Trophoblast cell (in vitro differentiated cells and primary cell): ENCODE measurements at regions not wholly inside any gene's neighbourhood (a gene's known extent, or its start where the extent isn't known, plus 50 kb on each side); places are given as distances from the start of the nearest gene placed in this dataset.
"Not testable (repeated sequence)": the region's sequence is repeated elsewhere in the genome, so short reads cannot be mapped to it uniquely, and the experiment has no call there.

Source experiments
- DNase-seq, 2 donors: peaks; one replicate each; pipeline ENCODE4 v3.0.0-alpha.2; 2016
- H2AFZ ChIP-seq: 2 replicates; pipeline ENCODE4 v1.6.1; 2013; ENCODE audit warnings: low read length, moderate library complexity, mild to moderate bottlenecking; ENCODE audit not compliant: insufficient read depth, poor library complexity
- H2AK5ac ChIP-seq: 2 replicates; pipeline ENCODE4 v1.6.1; 2013; ENCODE audit warnings: mild to moderate bottlenecking, low read length
- H2BK120ac ChIP-seq: 2 replicates; pipeline ENCODE4 v1.6.1; 2013; ENCODE audit warnings: low read length, mild to moderate bottlenecking, moderate library complexity; ENCODE audit not compliant: insufficient read depth, poor library complexity
- H2BK12ac ChIP-seq: 2 replicates; pipeline ENCODE4 v1.6.1; 2013; ENCODE audit warnings: mild to moderate bottlenecking, low read length, moderate library complexity
- H2BK5ac ChIP-seq: 2 replicates; pipeline ENCODE4 v1.6.1; 2013; ENCODE audit warnings: low read length, low read depth, moderate library complexity, mild to moderate bottlenecking; ENCODE audit not compliant: poor library complexity
- H3K14ac ChIP-seq: 2 replicates; pipeline ENCODE4 v1.6.1; 2013; ENCODE audit warnings: mild to moderate bottlenecking, low read length
- H3K18ac ChIP-seq: 2 replicates; pipeline ENCODE4 v1.6.1; 2013; ENCODE audit warnings: mild to moderate bottlenecking, low read length
- H3K23ac ChIP-seq: 2 replicates; pipeline ENCODE4 v1.6.1; 2013; ENCODE audit warnings: low read length
- H3K27ac ChIP-seq: 2 replicates; pipeline ENCODE4 v1.5.1; 2013; ENCODE audit warnings: low read depth, mild to moderate bottlenecking, inconsistent platforms, low read length, moderate library complexity
- H3K27me3 ChIP-seq: 2 replicates; pipeline ENCODE4 v1.6.1; 2013; ENCODE audit warnings: inconsistent platforms, mild to moderate bottlenecking, low read length, moderate library complexity; ENCODE audit not compliant: insufficient read depth
- H3K36me3 ChIP-seq, 2 experiments: 1 replicate in 1 of 2; 2 replicates in 1 of 2; pipeline ENCODE4 v1.6.1; 2013; ENCODE audit warnings: low read length in 2 of 2, mild to moderate bottlenecking in 2 of 2, moderate library complexity in 1 of 2; ENCODE audit not compliant: insufficient read depth in 2 of 2, control insufficient read depth in 1 of 2
- H3K4ac ChIP-seq: 2 replicates; pipeline ENCODE4 v1.6.1; 2013; ENCODE audit warnings: low read depth, mild to moderate bottlenecking, low read length, moderate library complexity
- H3K4me1 ChIP-seq, 2 experiments: 1 replicate in 1 of 2; 2 replicates in 1 of 2; pipeline ENCODE4 v1.6.1; 2013; ENCODE audit warnings: low read length in 2 of 2, mild to moderate bottlenecking in 2 of 2, moderate library complexity in 1 of 2; ENCODE audit not compliant: insufficient read depth in 2 of 2, control insufficient read depth in 1 of 2
- H3K4me2 ChIP-seq: 2 replicates; pipeline ENCODE4 v1.6.1; 2013; ENCODE audit warnings: inconsistent platforms, mild to moderate bottlenecking, low read length, moderate library complexity
- H3K4me3 ChIP-seq: 2 replicates; pipeline ENCODE4 v1.5.1; 2013; ENCODE audit warnings: mild to moderate bottlenecking, low read depth, low read length, inconsistent platforms
- H3K79me1 ChIP-seq: one replicate; pipeline ENCODE4 v1.6.1; 2013; ENCODE audit warnings: low read length
- H3K79me2 ChIP-seq: 2 replicates; pipeline ENCODE4 v1.6.1; 2013; ENCODE audit warnings: low read length, mild to moderate bottlenecking; ENCODE audit not compliant: control insufficient read depth, insufficient read depth, poor library complexity
- H3K9ac ChIP-seq: 2 replicates; pipeline ENCODE4 v1.6.1; 2013; ENCODE audit warnings: mild to moderate bottlenecking, low read length
- H3K9me3 ChIP-seq: 2 replicates; pipeline ENCODE4 v1.6.1; 2013; ENCODE audit warnings: low read depth, mild to moderate bottlenecking, control low read depth, inconsistent platforms, low read length; ENCODE audit not compliant: insufficient read depth
- H4K12ac ChIP-seq: 2 replicates; pipeline ENCODE4 v1.6.1; 2013; ENCODE audit warnings: low read depth, mild to moderate bottlenecking, low read length, moderate library complexity
- H4K8ac ChIP-seq: 2 replicates; pipeline ENCODE4 v1.6.1; 2013; ENCODE audit warnings: low read depth, mild to moderate bottlenecking, low read length, moderate library complexity
- H4K91ac ChIP-seq: one replicate; pipeline ENCODE4 v1.6.1; 2013; ENCODE audit warnings: low read depth, mild to moderate bottlenecking, low read length, moderate library complexity
- WGBS: extraction: QIAGEN DNeasy Blood & Tissue Kit; methylation state at CpG from one replicate; pipeline ENCODE4 v1.1.7; 2013; ENCODE audit warnings: missing lambda C conversion rate; ENCODE audit not compliant: insufficient read length, insufficient coverage; ENCODE audit errors: extremely low coverage; 5-methylcytosine and 5-hydroxymethylcytosine counted together

DNA sequence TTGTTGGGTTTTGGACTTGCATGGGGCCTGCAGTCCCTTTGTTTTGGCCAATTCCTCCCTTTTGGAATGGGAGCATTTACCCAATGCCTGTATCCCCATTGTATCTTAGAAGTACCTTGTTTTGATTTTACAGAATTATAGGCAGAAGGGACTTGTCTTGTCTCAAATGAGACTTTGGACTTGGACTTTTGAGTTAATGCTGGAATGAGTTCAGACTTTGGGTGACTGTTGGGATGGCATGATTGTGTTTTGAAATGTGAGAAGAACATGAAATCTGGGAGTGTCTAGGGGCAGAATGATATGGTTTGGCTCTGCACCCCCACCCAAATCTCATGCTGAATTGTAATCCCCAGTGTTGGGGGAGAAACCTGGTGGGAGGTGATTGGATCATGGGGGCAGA lies 76.8 kb upstream of the MKI67 start:
- Histone ChIP-seq H2AK5ac (no peak overlapping the region), H3K4me2 (no peak overlapping the region), H3K4me1 (no peaks in the 10 kb centered on the region), H3K79me1 (no peaks in the 10 kb centered on the region), H2BK5ac (no peak overlapping the region), H2AFZ (no peak overlapping the region), H3K18ac (no peak overlapping the region), H2BK12ac (no peak overlapping the region), H3K27me3 (no peaks in the 10 kb centered on the region), H3K36me3 (no peaks in the 10 kb centered on the region), H4K8ac (no peak overlapping the region), H3K14ac (no peak overlapping the region), H3K79me2 (no peaks in the 10 kb centered on the region), H3K9ac (no peak overlapping the region), H3K23ac (no peak overlapping the region), H3K4me3 (no peak overlapping the region), H3K27ac (no peak overlapping the region), H3K9me3 (peaks cover 5% of the 10 kb centered on the region), H4K12ac (no peak overlapping the region), H2BK120ac (no peak overlapping the region), H4K91ac (no peak overlapping the region), H3K4ac (no peak overlapping the region)
- DNase-seq: no peak

DNA sequence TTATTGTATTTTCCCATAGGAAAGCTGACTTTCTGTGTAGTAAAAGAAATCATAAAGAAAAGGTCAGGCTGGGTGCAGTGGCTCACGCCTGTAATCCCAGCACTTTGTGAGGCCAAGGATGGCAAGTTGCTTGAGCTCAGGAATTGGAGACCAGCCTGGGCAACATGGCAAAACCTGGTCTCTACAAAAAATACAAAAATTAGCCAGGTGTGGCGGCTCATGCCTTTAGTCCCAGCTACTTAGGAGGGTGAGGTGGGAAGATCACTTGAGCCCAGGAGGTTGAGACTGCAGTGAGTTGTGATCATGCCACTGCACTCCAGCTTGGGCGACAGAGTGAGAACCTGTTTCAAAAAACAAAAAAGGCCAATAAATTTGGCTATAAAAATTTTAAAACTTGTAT lies 79.4 kb upstream of the MKI67 start:
- not testable (repeated sequence) for H3K79me2 ChIP-seq, H2AFZ ChIP-seq, H2BK5ac ChIP-seq, H2AK5ac ChIP-seq, H3K4me3 ChIP-seq, H3K4ac ChIP-seq, H3K79me1 ChIP-seq, H3K14ac ChIP-seq, H4K8ac ChIP-seq, H3K23ac ChIP-seq, DNase-seq, H2BK120ac ChIP-seq, H2BK12ac ChIP-seq, H3K27ac ChIP-seq, H4K12ac ChIP-seq, H3K9me3 ChIP-seq, H3K9ac ChIP-seq, H3K27me3 ChIP-seq, H3K4me2 ChIP-seq, H4K91ac ChIP-seq, H3K18ac ChIP-seq, H3K4me1 ChIP-seq, H3K36me3 ChIP-seq
- no CpG with 5 or more reads among the region's 3 CpGs for WGBS

DNA sequence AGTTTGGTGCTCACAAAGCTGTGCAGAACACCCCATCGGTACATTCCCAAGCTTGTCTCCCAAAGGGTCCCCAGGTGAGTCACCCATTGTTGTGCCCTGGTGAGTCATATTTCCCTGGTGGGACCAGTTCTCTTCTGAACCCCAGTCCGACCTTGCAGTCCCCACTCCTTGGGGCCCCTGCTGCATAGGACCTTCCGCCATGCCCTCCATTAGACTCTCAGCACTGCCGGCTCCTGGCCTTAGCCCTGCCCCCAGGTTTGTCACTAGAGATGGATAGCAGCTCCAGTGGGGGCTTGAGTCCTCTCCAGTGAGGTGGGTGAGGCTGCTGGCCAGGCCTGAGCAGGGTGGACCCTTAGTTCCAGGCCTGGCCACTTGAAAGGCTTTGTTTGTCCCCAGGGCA lies 80.5 kb upstream of the MKI67 start:
- Histone ChIP-seq H3K27me3 (no peaks in the 10 kb centered on the region), H3K27ac (no peak overlapping the region), H2AFZ (no peak overlapping the region), H3K4me1 (no peaks in the 10 kb centered on the region), H3K36me3 (no peaks in the 10 kb centered on the region), H4K91ac (no peak overlapping the region), H2BK120ac (no peak overlapping the region), H2AK5ac (no peak overlapping the region), H3K23ac (no peak overlapping the region), H2BK5ac (no peak overlapping the region), H3K9ac (no peak overlapping the region), H4K12ac (no peak overlapping the region), H3K9me3 (peaks cover 5% of the 10 kb centered on the region), H3K79me2 (no peaks in the 10 kb centered on the region), H2BK12ac (no peak overlapping the region), H4K8ac (no peak overlapping the region), H3K4me3 (no peak overlapping the region), H3K79me1 (peaks cover 2% of the 10 kb centered on the region), H3K18ac (no peak overlapping the region), H3K14ac (no peak overlapping the region), H3K4ac (no peak overlapping the region), H3K4me2 (no peak overlapping the region)
- WGBS: no CpG with 5 or more reads among the region's 4 CpGs
- DNase-seq: no peak

GRCh38 chr10:128209862-128210214 lies 83.6 kb upstream of the MKI67 start:
- H3K18ac ChIP-seq: no peak overlapping the region
- no peak overlapping the region for H4K8ac ChIP-seq
- H3K79me1 ChIP-seq: peaks cover 2% of the 10 kb centered on the region
- H3K79me2 ChIP-seq: no peaks in the 10 kb centered on the region
- H3K4ac ChIP-seq: no peak overlapping the region
- WGBS: no CpG with 5 or more reads among the region's 13 CpGs
- no peaks in the 10 kb centered on the region for H3K9me3 ChIP-seq
- no peak overlapping the region for H3K27ac ChIP-seq
- H3K4me2 ChIP-seq: no peak overlapping the region
- no peak overlapping the region for H2AFZ ChIP-seq
- no peak overlapping the region for H2BK120ac ChIP-seq
- no peak overlapping the region for H2AK5ac ChIP-seq
- no peaks in the 10 kb centered on the region for H3K27me3 ChIP-seq
- no peaks in the 10 kb centered on the region for H3K36me3 ChIP-seq
- no peak for DNase-seq
- no peak overlapping the region for H3K4me3 ChIP-seq
- H3K14ac ChIP-seq: no peak overlapping the region
- no peak overlapping the region for H3K23ac ChIP-seq
- H4K12ac ChIP-seq: no peak overlapping the region
- H2BK5ac ChIP-seq: no peak overlapping the region
- H3K4me1 ChIP-seq: peaks cover 0 to 2% of the 10 kb centered on the region in 2 experiments
- no peak overlapping the region for H3K9ac ChIP-seq
- no peak overlapping the region for H2BK12ac ChIP-seq
- no peak overlapping the region for H4K91ac ChIP-seq
